ENCODE measurements at regions not wholly inside any gene's neighbourhood (a gene's known extent, or its start where the extent isn't known, plus 50 kb on each side); places are given as distances from the start of the nearest gene placed in this dataset.

DNA sequence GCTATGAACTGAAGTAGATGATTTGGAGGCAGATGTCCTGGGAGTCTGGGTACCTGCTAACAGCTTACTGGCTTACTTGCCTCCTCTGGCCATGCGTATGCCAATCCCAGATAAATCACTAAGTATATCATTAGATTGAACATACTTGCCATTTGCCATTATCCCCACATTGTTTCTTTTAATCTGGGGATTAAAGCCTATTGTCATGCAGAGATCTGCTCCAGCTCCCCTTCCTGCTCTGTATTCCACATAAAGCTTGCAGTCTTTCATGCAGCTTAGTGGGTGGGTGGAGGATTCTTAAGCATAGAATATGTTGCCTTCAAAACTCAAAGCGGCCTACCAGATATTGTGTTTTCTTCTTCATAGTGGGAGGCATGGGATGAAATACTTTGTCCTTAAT is 311.8 kb upstream of the MMADHC start:
- TF ChIP-seq CTCF (conservative IDR thresholded peaks at IDR 0.05 in 1 of 2, IDR thresholded peaks at IDR 0.05 in 1 of 2; ENCODE audit: extremely low read depth in 1 of 2, insufficient read depth in 1 of 2, low read depth in 1 of 2, low read length in 2 of 2) (no peak), EZH2 (IDR thresholded peaks at IDR 0.05; ENCODE audit: borderline replicate concordance, low read length) (no peak)
